H1 (cell line): ENCODE measurements at regions not wholly inside any gene's neighbourhood (a gene's known extent, or its start where the extent isn't known, plus 50 kb on each side); places are given as distances from the start of the nearest gene placed in this dataset.

Experiments
- CBX8 ChIP-seq: fragments of 300-800, 300-1000 bp; sonication (generic); IDR thresholded peaks from 2 replicates; pipeline ENCODE4 v1.7.1; 2016; ENCODE audit warnings: low read depth, low read length, borderline replicate concordance
- RBBP5 ChIP-seq: IDR thresholded peaks from 2 replicates; pipeline ENCODE4 v1.7.1; 2012; ENCODE audit warnings: low read depth, mild to moderate bottlenecking, inconsistent platforms, low read length, moderate library complexity, borderline replicate concordance
- SIX5 ChIP-seq: IDR thresholded peaks from 2 replicates; pipeline ENCODE4 v1.6.1; 2011; ENCODE audit warnings: mild to moderate bottlenecking, low read depth, low read length
- TCF12 ChIP-seq: IDR thresholded peaks from 2 replicates; pipeline ENCODE4 v1.6.1; 2011; ENCODE audit warnings: low read depth, mild to moderate bottlenecking, low read length

DNA sequence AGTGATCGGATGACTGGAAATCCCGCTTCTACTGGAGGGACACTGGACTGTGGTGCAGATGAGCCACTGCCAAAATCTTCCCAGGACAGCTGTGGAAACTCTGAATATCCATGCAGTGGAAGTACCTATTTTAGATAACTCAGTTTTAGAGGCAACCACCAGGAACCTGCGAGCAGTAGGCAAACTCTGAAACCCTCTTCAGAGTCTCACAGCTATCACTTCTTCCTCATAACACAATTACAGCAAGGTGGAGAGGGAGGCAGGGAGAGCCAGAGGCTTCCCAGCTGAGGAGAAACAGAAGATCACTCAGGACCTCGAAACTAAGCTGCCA lies 322.8 kb upstream of the NT5E start (continued):
- TF ChIP-seq RBBP5 (no peak), SIX5 (no peak), CBX8 (no peak), TCF12 (no peak)
- TF ChIP-seq, all 59 proteins: peak for 0
